ENCODE measurements at regions not wholly inside any gene's neighbourhood (a gene's known extent, or its start where the extent isn't known, plus 50 kb on each side); places are given as distances from the start of the nearest gene placed in this dataset.

- TF ChIP-seq POLR2AphosphoS5 (IDR thresholded peaks at IDR 0.05; ENCODE audit: insufficient read depth, low read depth, low read length) (no peak), CTCF (IDR thresholded peaks at IDR 0.05; ENCODE audit: extremely low read depth in 1 of 2, insufficient read depth in 1 of 2, low read depth in 1 of 2, low read length in 2 of 2) (no peak), POLR2A (IDR thresholded peaks at IDR 0.05; ENCODE audit: low read depth, low read length) (no peak), MAX (IDR thresholded peaks at IDR 0.05; ENCODE audit: insufficient read depth, insufficient read length) (no peak), JUN (IDR thresholded peaks at IDR 0.05; ENCODE audit: borderline replicate concordance, insufficient read depth, insufficient read length, low read depth) (no peak)
Measured at GRCh38 chr2:199085261-199085660, 372.5 kb downstream of the SATB2 start.
